Testis (tissue), 2 donors: ENCODE measurements at regions not wholly inside any gene's neighbourhood (a gene's known extent, or its start where the extent isn't known, plus 50 kb on each side); places are given as distances from the start of the nearest gene placed in this dataset.

Experiments used
- DNase-seq: peaks from one replicate; pipeline ENCODE4 v3.0.0-alpha.2; 2019
- H3K27ac ChIP-seq, 2 donors: fragments of 200-600 bp; sonication (generic); one replicate each; pipeline ENCODE4 v1.5.1; 2019
- H3K27me3 ChIP-seq: fragments of 200-600 bp; sonication (generic); one replicate; pipeline ENCODE4 v1.5.1; 2019
- H3K36me3 ChIP-seq: fragments of 200-600 bp; sonication (generic); one replicate; pipeline ENCODE4 v1.5.1; 2017; ENCODE audit warnings: low read depth; ENCODE audit errors: missing control alignments
- H3K4me1 ChIP-seq: fragments of 200-600 bp; sonication (generic); one replicate; pipeline ENCODE4 v1.5.1; 2019
- H3K4me3 ChIP-seq, 2 donors: fragments of 200-600 bp; sonication (generic); one replicate each; pipeline ENCODE4 v1.5.1; 2017 to 2019
- H3K9me3 ChIP-seq: fragments of 200-600 bp; sonication (generic); one replicate; pipeline ENCODE4 v1.5.1; 2017
- POLR2A ChIP-seq: fragments of 450-650 bp; IDR thresholded peaks from one replicate; pipeline ENCODE4 v1.6.1; 2017; ENCODE audit warnings: antibody characterized with exemption, mild to moderate bottlenecking, moderate library complexity
- WGBS, 2 donors: methylation state at CpG; one replicate each; pipeline ENCODE4 v1.1.5; 2018; 5-methylcytosine and 5-hydroxymethylcytosine counted together
- intact Hi-C: fragments of 100-400 bp; cut with DNase I; formaldehyde crosslinking; loops from one replicate; pipeline ENCODE4 v1.15.1; 2023; ENCODE audit warnings: low total_unique reads
- TF ChIP-seq, protein P1 (sequence below), 3 experiments: fragments of 450-650 bp in 2 of 3; fragments of 200-600 bp in 1 of 3; sonication (generic) in 1 of 3; IDR thresholded peaks; one replicate each; pipeline ENCODE4 v1.5.1; 2016 to 2019; ENCODE audit warnings: antibody characterized with exemption in 3 of 3, mild to moderate bottlenecking in 2 of 3, moderate library complexity in 1 of 3

DNA sequence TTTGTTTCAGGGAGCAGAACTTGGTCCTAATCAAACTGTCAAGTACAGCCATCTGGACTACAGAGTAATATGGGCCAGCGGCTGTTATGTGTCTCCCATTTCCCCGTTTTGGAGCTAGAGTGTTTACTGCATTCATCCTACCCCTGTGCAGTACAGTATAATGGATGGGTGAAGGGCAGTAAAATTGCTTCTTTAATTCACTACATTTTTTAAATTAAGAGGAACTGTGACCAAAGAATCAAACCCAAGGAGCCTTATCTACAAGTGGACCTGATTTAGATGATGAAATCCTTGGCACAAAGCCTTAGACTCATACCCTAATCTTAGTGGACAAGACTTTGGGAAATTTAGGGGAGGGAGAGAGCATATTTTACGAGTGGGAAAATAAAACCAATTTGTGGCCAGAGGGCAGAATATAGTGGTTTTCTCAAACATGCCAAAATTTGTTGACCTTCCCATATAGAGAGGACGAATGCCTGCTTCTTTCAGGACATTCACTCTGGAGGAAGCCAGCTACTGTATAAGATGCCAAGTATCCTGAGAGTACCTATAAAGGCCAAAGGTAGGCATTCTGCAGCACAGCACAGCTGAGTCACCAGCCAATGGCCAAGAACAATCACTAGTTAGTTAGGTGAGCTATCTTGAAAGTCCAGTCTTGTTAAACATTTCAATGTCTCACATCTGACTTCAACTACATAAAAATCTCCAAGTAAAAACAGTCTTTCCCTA, 253.8 kb upstream of the KCNIP4 start:
- intact Hi-C loops = no loop called here
- Histone ChIP-seq H3K9me3 (no peaks in the 10 kb centered on the region), H3K27ac (no peak overlapping the region), H3K4me3 (no peak overlapping the region), H3K36me3 (no peaks in the 10 kb centered on the region), H3K4me1 (no peaks in the 10 kb centered on the region), H3K27me3 (no peaks in the 10 kb centered on the region)
- DNase-seq = no peak
- TF ChIP-seq POLR2A = no peak
- TF ChIP-seq, protein P1, sequence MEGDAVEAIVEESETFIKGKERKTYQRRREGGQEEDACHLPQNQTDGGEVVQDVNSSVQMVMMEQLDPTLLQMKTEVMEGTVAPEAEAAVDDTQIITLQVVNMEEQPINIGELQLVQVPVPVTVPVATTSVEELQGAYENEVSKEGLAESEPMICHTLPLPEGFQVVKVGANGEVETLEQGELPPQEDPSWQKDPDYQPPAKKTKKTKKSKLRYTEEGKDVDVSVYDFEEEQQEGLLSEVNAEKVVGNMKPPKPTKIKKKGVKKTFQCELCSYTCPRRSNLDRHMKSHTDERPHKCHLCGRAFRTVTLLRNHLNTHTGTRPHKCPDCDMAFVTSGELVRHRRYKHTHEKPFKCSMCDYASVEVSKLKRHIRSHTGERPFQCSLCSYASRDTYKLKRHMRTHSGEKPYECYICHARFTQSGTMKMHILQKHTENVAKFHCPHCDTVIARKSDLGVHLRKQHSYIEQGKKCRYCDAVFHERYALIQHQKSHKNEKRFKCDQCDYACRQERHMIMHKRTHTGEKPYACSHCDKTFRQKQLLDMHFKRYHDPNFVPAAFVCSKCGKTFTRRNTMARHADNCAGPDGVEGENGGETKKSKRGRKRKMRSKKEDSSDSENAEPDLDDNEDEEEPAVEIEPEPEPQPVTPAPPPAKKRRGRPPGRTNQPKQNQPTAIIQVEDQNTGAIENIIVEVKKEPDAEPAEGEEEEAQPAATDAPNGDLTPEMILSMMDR (IDR thresholded peaks at IDR 0.05) = no peak
- 73 to 76% methylated on average over 4 of the region's 4 CpGs for WGBS, 2 donors

DNA sequence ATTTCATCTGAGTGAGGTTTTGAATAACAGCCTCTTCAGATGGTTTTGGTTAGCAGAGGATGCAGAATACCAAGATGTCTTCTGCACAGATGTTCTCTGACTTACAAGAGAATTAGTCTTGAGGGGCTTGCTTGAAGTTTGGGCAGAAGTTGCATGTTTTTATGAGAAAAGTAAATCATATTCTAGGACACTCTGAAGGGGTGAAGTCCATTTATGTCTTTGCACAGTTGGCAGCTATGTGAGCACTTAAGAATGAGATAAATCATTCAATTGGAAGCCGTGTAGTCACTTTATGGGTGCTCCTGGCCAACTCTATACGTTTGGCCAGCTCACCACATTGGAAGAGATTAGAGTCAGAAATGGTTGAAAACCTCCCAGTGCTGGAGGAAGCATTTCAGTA, 252.7 kb upstream of the KCNIP4 start:
- 42 to 45% methylated on average over 2 of the region's 2 CpGs for WGBS, 2 donors
- TF ChIP-seq, protein P1 (IDR thresholded peaks at IDR 0.05) = no peak
- no peak for TF ChIP-seq POLR2A
- H3K27me3 ChIP-seq = no peaks in the 10 kb centered on the region
- no peak overlapping the region for H3K4me3 ChIP-seq
- no peaks in the 10 kb centered on the region for H3K4me1 ChIP-seq
- DNase-seq = no peak
- H3K9me3 ChIP-seq = no peaks in the 10 kb centered on the region
- no peaks in the 10 kb centered on the region for H3K36me3 ChIP-seq
- H3K27ac ChIP-seq = no peak overlapping the region
- intact Hi-C loops = no loop called here

DNA sequence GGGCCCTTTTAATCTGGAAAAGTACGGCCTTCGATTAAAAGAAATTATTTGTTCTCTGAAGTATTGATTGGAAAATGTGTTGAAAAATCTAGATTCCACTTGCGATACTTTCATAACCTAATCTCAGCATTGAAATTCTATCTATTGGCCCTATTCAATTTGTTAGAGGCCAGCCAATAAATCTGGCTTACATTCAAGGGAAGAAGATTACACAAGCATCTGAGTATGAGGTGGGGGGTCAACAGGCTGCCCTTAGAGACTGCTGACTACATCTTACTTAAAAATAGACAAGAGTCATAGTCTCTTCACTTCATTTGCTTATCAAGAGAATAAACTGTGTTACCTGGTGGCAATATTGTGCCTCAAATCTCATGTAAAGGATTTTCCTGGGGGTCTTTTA, 248.0 kb upstream of the KCNIP4 start:
- WGBS, 2 donors = 76 to 89% methylated on average over 3 of the region's 3 CpGs
- no peak for DNase-seq
- intact Hi-C loops = no loop called here
- Histone ChIP-seq H3K27ac (no peak overlapping the region), H3K36me3 (no peaks in the 10 kb centered on the region), H3K9me3 (no peaks in the 10 kb centered on the region), H3K27me3 (no peaks in the 10 kb centered on the region), H3K4me1 (no peaks in the 10 kb centered on the region), H3K4me3 (no peak overlapping the region)
- TF ChIP-seq, protein P1 (IDR thresholded peaks at IDR 0.05) = no peak
- TF ChIP-seq POLR2A = no peak

DNA sequence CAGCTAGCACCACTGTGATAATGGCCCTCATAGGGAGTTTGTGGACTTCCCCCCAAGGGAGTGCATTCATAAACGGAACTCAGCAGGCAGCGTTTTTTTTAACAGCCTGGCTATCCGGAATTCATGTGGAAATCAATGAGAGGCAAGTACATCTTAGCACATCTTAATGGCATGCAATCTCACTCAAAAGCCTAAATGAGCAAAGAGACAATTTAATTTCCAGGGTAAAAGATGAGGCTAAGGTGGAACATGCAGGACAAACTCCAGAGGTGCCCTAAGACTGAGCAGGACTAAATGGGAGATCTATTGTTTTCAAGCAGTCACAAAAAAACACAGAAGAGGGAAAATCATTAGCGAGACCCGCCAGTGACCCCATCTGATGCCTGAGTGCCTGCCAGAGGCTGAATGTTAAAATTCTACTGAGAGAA, 243.5 kb upstream of the KCNIP4 start:
- DNase-seq = no peak
- no peak for TF ChIP-seq POLR2A
- TF ChIP-seq, protein P1 (IDR thresholded peaks at IDR 0.05) = no peak
- Histone ChIP-seq H3K9me3 (no peaks in the 10 kb centered on the region), H3K36me3 (no peaks in the 10 kb centered on the region), H3K27me3 (no peaks in the 10 kb centered on the region), H3K27ac (no peak overlapping the region), H3K4me1 (no peaks in the 10 kb centered on the region), H3K4me3 (no peak overlapping the region)
- intact Hi-C loops = no loop called here
- 20 to 21% methylated on average over 5 of the region's 5 CpGs for WGBS, 2 donors

DNA sequence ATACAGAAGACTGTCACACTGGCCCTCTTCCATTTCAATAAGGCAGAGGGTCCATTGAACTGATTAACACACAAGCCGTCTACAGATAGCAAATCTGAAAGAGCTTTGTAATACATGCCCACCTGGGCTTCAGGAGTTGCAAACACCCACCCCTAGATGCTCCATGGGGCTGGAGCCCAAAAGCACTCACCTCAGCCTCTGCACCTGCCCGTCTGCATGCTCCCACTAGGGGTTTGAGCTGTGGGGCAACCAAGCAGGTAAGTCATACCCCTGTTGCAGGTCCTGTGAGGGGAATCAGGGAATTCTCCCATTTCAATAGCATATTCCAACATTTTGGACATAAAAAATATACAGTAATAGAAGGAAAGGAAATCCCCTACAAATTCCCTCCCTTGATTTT, 243.0 kb upstream of the KCNIP4 start:
- no peaks in the 10 kb centered on the region for H3K9me3 ChIP-seq
- TF ChIP-seq POLR2A = no peak
- TF ChIP-seq, protein P1 (IDR thresholded peaks at IDR 0.05) = no peak

More for the DNA sequence above, 243.0 kb upstream of the KCNIP4 start:
- H3K36me3 ChIP-seq = no peaks in the 10 kb centered on the region
- H3K4me3 ChIP-seq = no peak overlapping the region
- DNase-seq = no peak
- H3K4me1 ChIP-seq = no peaks in the 10 kb centered on the region
- H3K27ac ChIP-seq = no peak overlapping the region
- intact Hi-C loops = no loop called here
- no peaks in the 10 kb centered on the region for H3K27me3 ChIP-seq
- 61 to 80% methylated on average over 1 to 2 of the region's 2 CpGs for WGBS, 2 donors
